HG03558 (cell line): ENCODE measurements at regions not wholly inside any gene's neighbourhood (a gene's known extent, or its start where the extent isn't known, plus 50 kb on each side); places are given as distances from the start of the nearest gene placed in this dataset.

Experiments used
- ATAC-seq: cut with Tn5 transposase; IDR thresholded peaks from one replicate; pipeline ENCODE4 v1.9.1; 2021; ENCODE audit warnings: moderate number of reproducible peaks; ENCODE audit not compliant: unreplicated experiment; ENCODE audit errors: extremely low read depth

DNA sequence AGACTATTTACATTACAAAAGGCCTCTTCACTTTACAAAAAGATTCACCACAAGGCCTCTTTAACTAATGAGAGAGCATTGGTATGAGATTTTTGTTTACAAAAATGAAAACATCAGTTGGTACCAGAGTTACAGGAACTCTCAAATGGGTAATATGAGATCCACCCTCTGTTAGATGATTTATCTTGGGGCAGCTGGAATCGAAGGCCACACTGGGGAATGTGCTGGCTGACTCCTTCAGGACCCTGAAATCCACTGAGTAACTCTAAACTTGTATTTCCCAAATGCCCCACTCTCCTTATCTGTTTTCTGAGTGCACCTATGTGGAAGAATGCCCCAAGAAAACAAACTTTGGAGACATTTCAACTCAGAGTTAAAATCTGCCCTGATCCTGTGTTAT, 232.9 kb upstream of the F9 start:
- ATAC-seq = no peak

DNA sequence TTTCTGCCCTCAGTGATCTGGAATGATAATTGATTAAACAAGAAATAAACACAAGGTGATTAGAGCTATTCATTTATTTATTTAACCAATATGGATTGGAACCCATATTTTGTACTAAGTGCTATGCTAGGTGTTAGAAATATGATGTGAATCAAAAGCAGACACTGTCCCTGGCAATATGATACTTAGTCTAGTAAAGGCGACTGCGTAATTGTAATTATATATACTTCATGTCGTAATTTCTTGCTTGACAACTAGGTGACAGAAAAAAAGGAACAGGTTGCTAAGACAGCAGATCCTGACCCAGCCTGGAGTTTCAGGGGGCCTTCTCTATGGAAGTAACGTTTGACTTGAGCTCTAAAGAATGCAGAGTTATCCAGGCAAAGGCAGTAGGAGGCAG, 236.5 kb upstream of the F9 start:
- ATAC-seq = no peak

DNA sequence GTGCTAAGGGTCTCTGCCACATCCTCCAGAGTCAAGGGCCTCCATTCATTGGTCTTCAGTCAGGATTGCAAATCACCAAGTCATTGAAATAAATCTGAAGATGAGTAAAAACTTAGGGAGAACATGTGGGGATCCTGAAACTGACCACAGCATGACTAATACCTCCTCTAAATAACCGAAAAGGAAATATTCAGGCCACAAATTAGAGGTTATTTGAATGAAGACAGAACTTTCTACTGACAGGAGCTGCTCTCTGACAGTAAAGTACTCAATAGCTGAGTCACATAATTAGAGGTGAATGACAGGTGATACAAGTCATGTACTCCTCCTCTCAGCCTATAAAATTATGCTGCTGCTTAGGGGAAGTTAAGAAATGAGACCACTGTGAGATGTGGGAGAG, 240.2 kb upstream of the F9 start:
- ATAC-seq = peak; percentile 68

DNA sequence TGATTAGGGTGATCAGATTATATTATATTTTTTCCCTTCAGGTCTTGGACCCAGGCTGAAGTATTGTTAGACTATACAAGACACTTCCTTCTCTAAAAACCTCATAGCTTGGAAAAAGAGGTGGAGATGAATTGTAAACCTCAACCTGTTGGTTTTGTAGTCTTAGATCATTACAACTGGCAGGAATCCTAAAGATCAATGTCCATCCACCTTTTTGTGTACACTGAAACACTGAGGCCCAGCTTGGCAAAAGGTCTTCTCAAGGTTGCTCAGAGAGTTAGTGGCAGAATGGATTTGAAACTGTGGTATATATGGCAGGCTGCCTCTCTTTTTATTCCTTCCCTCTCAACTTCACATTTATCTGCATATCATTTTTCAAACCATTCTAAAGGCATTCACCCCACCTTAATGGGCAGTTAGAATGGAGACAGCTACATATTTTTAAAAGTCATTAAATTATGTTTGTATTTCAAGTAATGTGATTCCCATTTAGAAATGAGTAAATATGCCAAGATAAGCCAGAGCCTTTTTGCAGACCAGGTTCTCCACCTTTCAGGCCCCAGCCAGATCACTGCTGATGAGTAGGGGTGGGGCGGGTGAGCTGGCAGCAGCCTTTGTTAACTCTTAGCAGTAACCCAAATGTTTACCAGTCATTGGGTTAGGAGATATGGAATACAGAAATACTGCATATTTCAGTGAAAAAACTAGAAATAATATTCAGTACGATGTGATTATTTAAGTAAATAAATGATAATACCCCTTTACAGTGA, 243.2 kb upstream of the F9 start:
- ATAC-seq = no peak

DNA sequence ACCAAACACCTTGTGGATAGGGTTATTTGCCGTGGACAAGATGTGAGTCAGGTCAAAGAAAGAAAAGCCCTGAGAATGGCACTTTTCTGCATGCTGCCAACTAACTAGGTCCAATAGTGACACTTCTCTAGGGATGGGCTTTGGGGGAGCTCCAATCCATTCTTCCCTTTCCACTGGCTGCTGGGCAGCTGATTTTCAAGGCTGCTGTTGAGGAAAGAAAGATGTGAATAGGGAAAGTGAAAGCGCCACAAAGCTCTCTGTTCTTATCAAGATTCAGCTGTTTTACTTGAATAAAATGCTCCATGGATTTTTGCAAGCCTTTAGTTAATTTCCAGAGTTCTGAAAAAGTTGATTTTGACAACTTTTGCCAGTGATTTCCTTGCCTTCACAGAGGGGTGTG, 244.2 kb upstream of the F9 start:
- no peak for ATAC-seq

DNA sequence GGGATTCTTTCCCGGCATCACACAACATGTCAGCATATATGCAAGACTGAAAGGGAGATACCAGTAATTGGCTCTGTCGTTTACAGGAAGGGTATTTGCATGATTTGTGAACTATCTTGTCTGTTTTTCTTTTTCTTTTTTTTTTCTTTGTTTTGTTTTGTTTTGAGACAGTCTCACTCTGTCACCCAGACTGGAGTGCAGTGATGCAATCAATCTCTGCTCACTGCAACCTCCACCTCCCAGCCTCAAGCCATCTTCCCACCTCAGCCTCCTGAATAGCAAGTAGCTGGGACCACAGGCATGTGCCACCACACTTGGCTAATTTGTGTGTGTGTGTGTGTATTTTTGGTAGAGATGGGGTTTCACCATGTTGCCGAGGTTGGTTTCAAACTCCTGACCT, 262.7 kb upstream of the F9 start:
- no peak for ATAC-seq

DNA sequence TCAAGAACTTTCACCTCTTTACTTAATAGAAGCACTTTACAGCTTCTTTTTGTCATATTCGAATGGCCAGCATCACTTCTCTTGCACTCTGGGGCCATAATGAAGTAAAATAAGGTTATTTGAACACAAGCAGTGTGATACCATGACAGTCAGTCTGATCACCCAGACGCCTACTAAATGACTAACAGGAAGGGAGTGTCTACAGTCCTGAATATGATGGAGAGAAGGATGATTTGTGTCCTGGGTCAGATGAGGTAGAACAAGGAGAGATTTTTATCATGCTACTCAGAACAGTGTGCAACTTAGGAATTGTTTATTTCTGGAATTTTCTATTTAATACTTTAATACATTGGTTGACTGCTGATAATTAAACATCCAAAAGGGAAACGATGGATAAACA, 284.2 kb upstream of the F9 start:
- ATAC-seq = no peak

DNA sequence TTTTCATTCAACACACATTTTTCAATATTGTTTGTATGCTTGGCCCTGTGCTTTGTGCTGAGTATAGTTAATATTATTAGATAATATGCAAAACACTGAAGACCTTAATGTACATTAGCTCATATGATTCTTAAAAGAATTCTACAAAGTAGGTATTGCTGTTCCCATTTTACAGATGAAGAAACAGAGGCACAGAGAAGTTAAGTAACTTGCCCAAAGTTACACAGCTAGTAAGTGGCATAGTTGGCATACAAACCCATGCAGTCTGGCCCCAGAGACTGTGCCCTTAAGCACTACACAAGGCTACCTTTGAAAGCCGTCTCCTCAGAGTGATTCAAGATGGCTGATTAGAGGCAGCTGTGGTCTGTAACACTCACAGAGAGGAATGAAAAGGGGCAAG, 293.4 kb upstream of the F9 start:
- ATAC-seq = no peak

DNA sequence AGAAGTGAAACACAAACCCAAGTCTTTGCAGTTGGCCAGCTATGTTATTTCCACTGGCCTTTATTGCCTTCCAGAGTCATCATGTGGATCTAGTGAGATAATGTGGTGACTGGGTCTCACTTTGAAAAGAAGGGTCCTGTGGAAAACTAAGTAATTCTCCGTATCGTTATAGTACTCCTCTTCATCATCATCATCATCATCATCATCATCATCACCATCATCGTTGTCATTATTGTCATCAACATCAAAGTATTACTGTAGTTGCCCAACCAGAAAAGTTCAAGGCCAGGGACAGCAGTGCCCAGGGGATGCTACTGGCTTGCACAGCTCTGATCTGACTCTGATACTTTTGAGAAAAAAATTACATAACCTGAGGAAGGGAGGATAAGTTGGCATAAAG, 295.6 kb upstream of the F9 start:
- ATAC-seq = no peak

DNA sequence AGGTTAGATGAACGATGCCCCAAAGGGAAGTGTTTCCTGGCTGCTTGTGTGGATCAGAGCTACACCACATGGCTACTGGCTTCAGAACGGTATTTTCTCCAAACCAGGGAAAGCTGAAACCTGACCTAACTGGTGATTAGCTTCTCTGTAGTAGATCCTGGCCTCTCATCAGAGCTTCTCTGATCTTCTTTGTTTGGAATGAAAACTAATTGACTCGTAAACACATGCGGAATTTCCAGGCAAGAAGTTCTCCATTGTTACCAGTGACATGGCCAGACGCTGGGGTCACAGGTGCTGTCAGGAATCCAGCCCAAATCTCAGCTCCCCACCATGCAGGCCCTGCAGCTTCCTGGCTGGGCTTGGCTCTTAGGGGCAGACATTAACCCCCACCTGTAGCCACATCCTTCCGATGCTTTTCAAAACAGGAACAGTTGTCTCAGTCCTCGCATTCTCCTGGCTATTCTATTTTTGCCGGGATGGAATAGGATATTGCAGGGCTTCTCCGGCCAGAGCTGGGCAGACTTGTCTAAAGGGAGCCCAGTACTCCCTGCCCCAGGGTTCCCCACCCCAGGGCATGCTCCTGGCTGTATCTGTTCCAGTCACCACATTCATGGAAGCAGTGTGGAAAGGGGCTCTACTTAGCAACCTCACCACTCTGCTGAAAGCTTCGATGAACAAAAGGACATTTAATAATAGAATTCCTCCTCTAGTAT, 305.4 kb upstream of the F9 start:
- ATAC-seq = no peak

DNA sequence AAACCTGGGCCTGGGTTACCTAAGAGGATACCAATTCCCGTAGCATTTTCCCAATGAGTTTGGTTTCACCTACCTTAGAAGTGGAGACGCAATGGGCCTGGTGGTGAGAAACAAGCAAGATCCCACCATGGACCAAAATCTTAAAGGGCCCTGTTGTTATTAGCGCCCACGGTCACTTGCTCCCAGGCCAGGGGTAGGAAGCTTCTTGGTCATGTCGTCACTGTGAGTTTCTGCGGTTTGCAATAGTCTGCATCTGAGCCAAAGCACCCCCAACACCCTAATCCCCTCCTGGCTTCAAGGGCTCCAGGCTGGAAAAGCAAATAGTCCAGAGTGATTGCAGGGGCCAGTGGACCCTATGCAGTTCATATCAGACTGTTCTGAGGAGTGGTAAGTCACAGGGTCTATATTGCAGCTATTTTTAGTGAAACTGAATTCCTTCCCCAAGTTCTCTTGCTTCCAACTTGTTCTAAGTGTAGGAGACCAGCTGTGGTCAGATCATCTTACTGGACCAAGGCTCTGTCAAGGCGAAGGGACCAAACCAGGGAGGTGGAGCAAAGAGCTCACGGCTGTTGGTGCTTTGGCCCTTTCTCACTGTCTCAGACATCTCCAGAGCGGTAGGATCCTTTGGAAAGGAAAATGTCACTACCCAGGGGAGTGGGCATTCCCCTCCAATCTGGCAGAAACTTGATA, 307.9 kb upstream of the F9 start:
- no peak for ATAC-seq

DNA sequence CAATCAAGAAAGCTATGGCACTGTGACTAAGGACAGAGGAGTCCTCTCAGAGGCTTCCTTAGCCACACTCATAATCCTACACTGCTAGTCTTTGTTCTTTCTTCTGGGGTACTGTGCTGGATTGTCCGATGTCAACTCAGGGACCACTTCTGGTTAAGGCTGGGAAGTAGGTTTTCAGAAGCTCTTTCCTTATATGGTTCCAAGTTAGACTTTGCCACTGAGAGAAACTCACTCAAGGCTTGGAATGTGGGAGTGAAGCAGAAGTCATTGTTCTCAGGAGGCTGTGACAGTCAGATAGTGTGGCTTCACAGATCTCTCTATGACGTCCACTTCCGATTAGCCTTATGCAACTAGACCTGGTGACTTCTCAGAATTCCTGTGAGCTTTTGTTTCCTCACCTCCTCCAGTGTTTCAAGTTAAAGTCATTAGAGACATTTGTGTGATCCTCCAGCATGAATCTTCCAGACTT, 317.3 kb upstream of the F9 start:
- ATAC-seq = no peak

DNA sequence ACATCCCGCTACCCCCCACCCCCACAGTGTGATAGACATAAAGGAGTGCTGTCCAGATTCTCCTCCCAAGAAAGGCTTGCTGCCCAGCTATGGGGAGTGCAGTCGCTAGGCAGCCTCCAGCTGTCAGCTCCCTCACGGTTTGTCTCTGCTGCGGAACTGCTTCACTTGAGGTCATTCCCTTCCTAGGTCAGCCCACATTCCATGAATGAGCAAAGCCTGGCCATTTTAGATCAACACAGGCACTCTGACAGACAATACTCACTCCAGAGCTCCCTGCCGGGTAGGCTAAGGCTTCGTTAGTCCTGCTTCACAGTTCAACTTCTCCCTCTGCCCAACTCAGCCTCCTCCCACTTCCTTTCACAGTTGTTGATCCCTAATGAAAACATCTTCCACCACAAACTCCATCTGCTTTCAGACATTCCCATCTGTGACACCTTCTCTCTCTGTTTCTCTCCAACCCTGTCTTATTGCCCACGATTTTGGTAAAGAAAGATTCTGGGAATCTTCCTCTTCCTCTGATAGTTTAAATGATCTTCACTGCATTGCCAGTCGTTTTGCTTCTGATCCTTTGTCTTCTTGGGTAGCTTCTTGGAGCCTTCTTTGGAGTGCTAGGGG, 318.9 kb upstream of the F9 start:
- no peak for ATAC-seq

DNA sequence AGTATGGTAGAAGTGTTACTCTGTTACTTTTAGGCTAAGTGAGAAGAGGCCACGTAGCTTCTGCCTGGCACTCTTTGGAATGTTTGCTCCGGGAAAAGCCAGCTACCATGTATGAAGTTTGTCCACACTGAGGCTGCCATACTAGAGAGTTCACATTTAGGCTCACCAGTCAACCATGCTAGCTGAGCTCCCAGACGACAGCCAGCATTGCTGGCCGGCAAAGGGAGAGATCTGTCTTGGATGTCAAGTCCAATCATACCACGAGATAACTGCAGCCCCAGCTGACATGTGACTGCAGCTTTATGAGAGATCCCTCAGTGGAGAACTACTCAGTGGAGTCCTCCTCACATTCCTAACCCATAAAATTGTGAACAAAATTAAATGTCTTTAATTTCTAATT, 321.2 kb upstream of the F9 start:
- no peak for ATAC-seq

DNA sequence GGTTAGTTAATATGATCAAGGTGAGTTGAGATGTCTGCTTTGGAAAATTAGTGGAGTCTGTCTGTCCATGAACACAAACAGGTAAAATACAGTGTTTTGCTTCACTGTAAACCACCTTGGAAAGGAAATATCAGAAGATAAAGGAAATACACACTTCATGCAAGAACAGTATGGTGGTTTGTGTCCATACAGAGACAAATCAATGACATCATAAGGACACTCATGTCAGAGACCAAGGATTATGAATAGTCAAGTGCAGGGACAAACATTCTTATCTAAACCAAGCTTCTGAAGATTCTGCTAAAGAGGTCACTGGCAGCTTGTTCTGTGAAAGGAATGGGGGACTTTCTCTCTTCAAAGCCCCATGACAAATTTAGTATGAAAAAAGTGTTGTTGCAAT, 322.9 kb upstream of the F9 start:
- ATAC-seq = no peak

DNA sequence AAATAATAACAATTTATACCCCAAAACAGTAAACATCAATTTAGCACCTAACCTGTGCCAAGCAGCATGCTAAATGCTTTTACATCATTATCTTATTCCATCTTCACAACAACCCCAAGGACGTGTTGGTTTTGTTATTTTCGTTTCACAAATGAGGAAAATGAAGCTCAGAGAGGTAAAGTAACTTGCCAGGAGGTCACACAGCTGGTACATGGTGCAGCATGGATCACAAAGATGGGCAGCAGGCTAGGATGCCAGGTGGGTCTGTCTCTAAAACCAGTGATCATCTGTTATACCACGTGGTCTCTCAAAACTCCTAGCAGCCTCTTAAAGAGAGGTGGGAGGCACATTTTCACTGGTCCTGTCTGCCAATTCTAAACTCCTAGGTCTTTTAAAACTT, 323.6 kb upstream of the F9 start:
- no peak for ATAC-seq

DNA sequence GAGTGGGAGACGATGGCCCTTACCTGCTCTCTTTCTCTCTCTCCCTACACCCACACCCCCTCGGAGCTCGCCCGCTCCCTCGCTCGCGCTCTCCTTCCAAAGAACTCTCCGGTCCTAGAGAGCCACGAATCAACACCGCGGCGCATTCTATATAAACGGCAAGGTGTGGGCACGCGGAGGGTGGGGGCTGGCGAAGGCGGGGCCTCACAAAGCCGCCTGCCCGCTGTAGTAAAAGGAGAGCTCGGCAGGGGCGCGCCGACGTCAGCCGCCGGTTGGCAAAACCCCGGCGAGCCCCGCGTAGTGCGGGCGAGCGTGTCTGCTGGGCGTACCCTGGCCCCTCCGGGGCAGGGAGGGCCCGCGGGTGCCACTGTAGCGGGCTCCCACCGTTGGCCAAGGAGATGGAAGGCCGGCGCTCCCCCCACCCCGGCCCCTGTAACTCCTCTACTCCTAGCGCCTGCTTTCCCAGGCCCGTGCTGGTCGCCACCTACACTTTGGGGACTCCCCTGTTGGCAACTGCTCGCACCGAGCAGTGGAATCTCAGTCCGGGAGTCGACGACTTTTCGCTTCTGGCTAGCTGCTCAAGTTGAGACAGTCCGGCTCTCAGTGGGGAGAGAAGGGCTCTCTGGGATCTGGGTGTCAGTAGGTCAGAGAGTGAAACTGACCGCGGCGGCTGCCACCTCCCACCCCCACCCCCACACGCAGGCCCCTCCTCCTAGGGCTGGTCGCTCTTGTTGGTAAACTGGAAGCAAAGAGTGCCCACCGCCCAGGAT, 325.5 kb upstream of the F9 start:
- ATAC-seq = no peak

DNA sequence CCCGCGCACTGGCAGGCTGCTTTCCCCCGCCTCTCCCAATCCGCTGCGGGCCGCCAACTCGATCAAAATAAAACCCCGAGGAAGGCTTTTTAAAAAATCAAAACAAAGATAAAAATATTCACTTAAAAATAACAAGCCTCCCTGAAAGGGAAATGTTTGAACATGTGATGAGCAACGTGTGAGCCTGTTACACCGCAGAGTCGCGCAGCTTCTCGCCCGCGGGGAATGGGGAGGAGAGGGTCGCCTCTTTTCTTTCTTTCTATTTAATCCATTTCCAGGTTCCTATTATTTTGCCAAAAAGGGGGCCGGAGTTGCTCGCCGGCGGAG, 326.0 kb upstream of the F9 start:
- no peak for ATAC-seq

DNA sequence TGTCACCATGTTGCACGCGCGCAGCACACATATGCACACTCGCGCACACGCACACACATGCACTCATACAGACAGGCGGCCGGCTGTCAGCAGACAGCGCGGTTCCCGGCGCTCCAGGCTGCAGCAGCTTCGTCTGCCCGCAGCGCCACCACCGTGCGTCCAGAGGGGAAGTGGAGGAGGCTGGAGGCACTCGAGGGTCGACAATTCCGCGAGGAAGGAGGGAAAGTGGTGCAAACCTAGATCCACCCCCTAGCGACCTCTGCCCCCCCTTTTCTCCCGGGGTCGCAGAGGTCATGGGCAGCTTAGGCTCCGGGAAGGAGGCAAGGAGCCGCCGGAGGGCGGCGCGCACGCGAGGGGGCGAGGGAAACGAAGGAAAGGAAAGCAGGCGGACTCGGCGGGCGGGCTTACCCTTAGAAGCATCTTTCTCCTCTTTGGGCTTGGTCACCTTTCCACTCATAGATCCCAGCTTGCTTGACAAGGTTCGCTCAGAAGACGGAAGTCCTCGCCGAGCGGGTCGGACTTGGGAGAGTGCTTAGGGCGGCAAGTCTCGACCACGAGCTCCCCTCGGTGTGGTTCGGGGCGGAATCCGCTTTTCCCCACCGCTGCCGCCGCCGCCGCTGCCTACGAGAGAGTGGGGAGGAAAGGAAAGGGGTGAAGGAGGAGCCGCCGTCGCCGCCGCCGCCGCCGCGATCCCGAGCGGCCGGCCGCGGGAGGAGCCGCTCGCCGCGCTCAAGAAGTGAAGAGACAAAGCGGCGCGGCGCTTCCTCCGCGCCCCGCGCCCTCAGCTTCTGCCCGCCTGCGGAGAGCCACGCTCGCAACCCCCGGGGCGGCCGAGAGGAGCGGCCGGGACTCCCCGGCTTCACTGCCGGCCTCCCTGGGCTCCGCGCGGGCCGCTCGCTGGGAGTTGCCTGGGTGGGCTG, 326.6 kb upstream of the F9 start:
- ATAC-seq = no peak
